ENCODE measurements at regions not wholly inside any gene's neighbourhood (a gene's known extent, or its start where the extent isn't known, plus 50 kb on each side); places are given as distances from the start of the nearest gene placed in this dataset.
A peak's percentile ranks its signal among the peaks of the same experiment; 100 is the strongest.

- ATAC-seq (ENCODE audit: insufficient read depth, low read depth) (no peak), DNase-seq (no peak)
- H3K27ac ChIP-seq (ENCODE audit: low read length), result no peak overlapping the region
- no peaks in the 10 kb centered on the region for H3K79me2 ChIP-seq (ENCODE audit: insufficient read depth, low read length)
- H4K20me1 ChIP-seq (ENCODE audit: insufficient read depth, low read length), result no peaks in the 10 kb centered on the region
- H3K36me3 ChIP-seq (ENCODE audit: insufficient read depth, low read length), result no peaks in the 10 kb centered on the region
- no peak overlapping the region for H3K4me3 ChIP-seq (ENCODE audit: low read depth in 1 of 2, low read length in 2 of 2)
- no peaks in the 10 kb centered on the region for H3K9me3 ChIP-seq (ENCODE audit: insufficient read depth, low read length, severe bottlenecking)
- no peak overlapping the region for H3K9ac ChIP-seq (ENCODE audit: low read depth, low read length)
- TF ChIP-seq EZH2 (IDR thresholded peaks at IDR 0.05; ENCODE audit: borderline replicate concordance, low read depth, low read length, severe bottlenecking), result no peak
- TF ChIP-seq, protein P1, sequence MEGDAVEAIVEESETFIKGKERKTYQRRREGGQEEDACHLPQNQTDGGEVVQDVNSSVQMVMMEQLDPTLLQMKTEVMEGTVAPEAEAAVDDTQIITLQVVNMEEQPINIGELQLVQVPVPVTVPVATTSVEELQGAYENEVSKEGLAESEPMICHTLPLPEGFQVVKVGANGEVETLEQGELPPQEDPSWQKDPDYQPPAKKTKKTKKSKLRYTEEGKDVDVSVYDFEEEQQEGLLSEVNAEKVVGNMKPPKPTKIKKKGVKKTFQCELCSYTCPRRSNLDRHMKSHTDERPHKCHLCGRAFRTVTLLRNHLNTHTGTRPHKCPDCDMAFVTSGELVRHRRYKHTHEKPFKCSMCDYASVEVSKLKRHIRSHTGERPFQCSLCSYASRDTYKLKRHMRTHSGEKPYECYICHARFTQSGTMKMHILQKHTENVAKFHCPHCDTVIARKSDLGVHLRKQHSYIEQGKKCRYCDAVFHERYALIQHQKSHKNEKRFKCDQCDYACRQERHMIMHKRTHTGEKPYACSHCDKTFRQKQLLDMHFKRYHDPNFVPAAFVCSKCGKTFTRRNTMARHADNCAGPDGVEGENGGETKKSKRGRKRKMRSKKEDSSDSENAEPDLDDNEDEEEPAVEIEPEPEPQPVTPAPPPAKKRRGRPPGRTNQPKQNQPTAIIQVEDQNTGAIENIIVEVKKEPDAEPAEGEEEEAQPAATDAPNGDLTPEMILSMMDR (IDR thresholded peaks at IDR 0.05; ENCODE audit: borderline replicate concordance, extremely low read depth, low read length, poor library complexity, severe bottlenecking), result peak; percentile 8
- H3K4me1 ChIP-seq (ENCODE audit: insufficient read depth, low read length), result no peaks in the 10 kb centered on the region
- H3K27me3 ChIP-seq (ENCODE audit: insufficient read depth, low read length, poor library complexity), result no peaks in the 10 kb centered on the region
- no peak overlapping the region for H3K4me2 ChIP-seq (ENCODE audit: insufficient read depth, low read length)
- H2AFZ ChIP-seq (ENCODE audit: low read depth, low read length), result no peak overlapping the region
Observed at GRCh38 chr7:68425377-68425776, 1172.9 kb upstream of the AUTS2 start.

DNA sequence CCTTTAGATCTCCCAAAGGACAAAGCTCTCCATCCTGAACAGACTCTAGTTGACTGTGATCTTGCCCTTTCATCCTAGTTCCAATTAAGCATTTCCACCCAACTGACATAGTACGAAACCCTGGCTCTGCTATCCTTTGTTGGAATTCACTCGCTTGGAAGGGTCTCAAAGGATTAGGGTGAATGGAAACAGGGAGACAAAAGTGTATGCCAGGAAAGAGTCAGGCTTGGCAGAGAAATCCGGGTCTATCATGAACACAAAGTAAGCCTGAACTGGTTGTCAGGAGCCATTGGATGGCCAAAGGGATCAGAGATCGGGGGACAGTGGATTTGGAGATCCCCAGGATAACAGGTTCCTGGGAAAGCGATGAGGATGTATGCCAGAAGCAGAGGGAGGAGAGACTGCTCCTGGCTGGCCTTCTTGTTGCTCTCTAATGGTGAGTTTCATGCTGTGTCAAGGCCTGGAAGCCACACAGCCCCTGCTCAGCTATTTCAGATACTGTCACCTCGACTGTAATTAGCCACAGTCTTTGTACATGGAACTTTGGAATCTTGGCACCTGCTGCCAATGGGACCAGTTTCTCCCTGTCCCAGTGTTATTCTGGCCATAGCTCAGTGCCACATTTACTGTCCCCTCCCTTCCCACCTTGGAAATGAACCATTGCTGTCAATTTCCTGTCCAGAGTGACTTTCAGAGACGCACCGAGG lies 1168.7 kb upstream of the AUTS2 start:
- H3K79me2 ChIP-seq (ENCODE audit: insufficient read depth, low read length), result no peaks in the 10 kb centered on the region
- no peak for ATAC-seq (ENCODE audit: insufficient read depth, low read depth)
- no peaks in the 10 kb centered on the region for H3K4me1 ChIP-seq (ENCODE audit: insufficient read depth, low read length)
- no peak overlapping the region for H3K9ac ChIP-seq (ENCODE audit: low read depth, low read length)
- TF ChIP-seq, protein P1 (IDR thresholded peaks at IDR 0.05; ENCODE audit: borderline replicate concordance, extremely low read depth, low read length, poor library complexity, severe bottlenecking), result no peak
- no peak for TF ChIP-seq EZH2 (IDR thresholded peaks at IDR 0.05; ENCODE audit: borderline replicate concordance, low read depth, low read length, severe bottlenecking)
- H3K4me3 ChIP-seq (ENCODE audit: low read depth in 1 of 2, low read length in 2 of 2), result no peak overlapping the region
- no peak overlapping the region for H2AFZ ChIP-seq (ENCODE audit: low read depth, low read length)
- no peak overlapping the region for H3K4me2 ChIP-seq (ENCODE audit: insufficient read depth, low read length)
- no peaks in the 10 kb centered on the region for H3K9me3 ChIP-seq (ENCODE audit: insufficient read depth, low read length, severe bottlenecking)
- no peak overlapping the region for H3K27ac ChIP-seq (ENCODE audit: low read length)
- H4K20me1 ChIP-seq (ENCODE audit: insufficient read depth, low read length), result no peaks in the 10 kb centered on the region
- no peak for DNase-seq
- H3K27me3 ChIP-seq (ENCODE audit: insufficient read depth, low read length, poor library complexity), result no peaks in the 10 kb centered on the region
- H3K36me3 ChIP-seq (ENCODE audit: insufficient read depth, low read length), result no peaks in the 10 kb centered on the region

GRCh38 chr7:68432585-68432984 lies 1165.7 kb upstream of the AUTS2 start:
- Histone ChIP-seq H3K4me2 (ENCODE audit: insufficient read depth, low read length) (no peak overlapping the region), H3K4me3 (ENCODE audit: low read depth in 1 of 2, low read length in 2 of 2) (no peak overlapping the region), H3K4me1 (ENCODE audit: insufficient read depth, low read length) (no peaks in the 10 kb centered on the region), H2AFZ (ENCODE audit: low read depth, low read length) (no peak overlapping the region), H3K9ac (ENCODE audit: low read depth, low read length) (no peak overlapping the region), H3K9me3 (ENCODE audit: insufficient read depth, low read length, severe bottlenecking) (no peaks in the 10 kb centered on the region), H4K20me1 (ENCODE audit: insufficient read depth, low read length) (no peaks in the 10 kb centered on the region), H3K36me3 (ENCODE audit: insufficient read depth, low read length) (no peaks in the 10 kb centered on the region), H3K27ac (ENCODE audit: low read length) (no peak overlapping the region), H3K27me3 (ENCODE audit: insufficient read depth, low read length, poor library complexity) (no peaks in the 10 kb centered on the region), H3K79me2 (ENCODE audit: insufficient read depth, low read length) (no peaks in the 10 kb centered on the region)
- TF ChIP-seq EZH2 (IDR thresholded peaks at IDR 0.05; ENCODE audit: borderline replicate concordance, low read depth, low read length, severe bottlenecking), result no peak
- TF ChIP-seq, protein P1 (IDR thresholded peaks at IDR 0.05; ENCODE audit: borderline replicate concordance, extremely low read depth, low read length, poor library complexity, severe bottlenecking), result no peak
- ATAC-seq (ENCODE audit: insufficient read depth, low read depth), result no peak
- DNase-seq, result no peak

All from DND-41 (cell line).